CD4-positive, alpha-beta T cell (primary cell): ENCODE measurements at regions not wholly inside any gene's neighbourhood (a gene's known extent, or its start where the extent isn't known, plus 50 kb on each side); places are given as distances from the start of the nearest gene placed in this dataset.

Source experiments
- ATAC-seq: fragments of 200-7000 bp; cut with Tn5 transposase; one replicate; pipeline ENCODE4 v1.10.0; 2022; ENCODE audit warnings: mild to moderate bottlenecking; ENCODE audit not compliant: poor library complexity
- CTCF ChIA-PET: fragments of 350-600 bp; sonication (Branson Sonifier 250); formaldehyde crosslinking; loops from one replicate; lab custom pipeline; 2021; ENCODE audit warnings: antibody characterized with exemption, inconsistent platforms; lab: Charles Lee
- POLR2A ChIA-PET: fragments of 350-600 bp; sonication (Branson Sonifier 250); formaldehyde crosslinking; loops from one replicate; lab custom pipeline; 2021; ENCODE audit warnings: antibody characterized with exemption, inconsistent platforms; lab: Charles Lee
- DNase-seq, 14 experiments: peaks; one replicate each; pipeline ENCODE4 v3.0.0-alpha.2; 2013 to 2020; ENCODE audit warnings: mixed read lengths in 2 of 14
- H3K27ac ChIP-seq, 2 donors: one replicate each; pipeline versions ENCODE4 v1.5.1 to v1.7.0; 2013; ENCODE audit warnings: low read length in 2 of 2, low read depth in 1 of 2, mild to moderate bottlenecking in 1 of 2
- H3K27me3 ChIP-seq, 2 experiments: 1 replicate in 1 of 2; 2 replicates in 1 of 2; pipeline versions ENCODE4 v1.6.1 to v1.7.0; 2013; ENCODE audit warnings: low read length in 2 of 2, control low read depth in 1 of 2, mild to moderate bottlenecking in 1 of 2, moderate library complexity in 1 of 2; ENCODE audit not compliant: insufficient read depth in 2 of 2, control insufficient read depth in 1 of 2
- H3K36me3 ChIP-seq: one replicate; pipeline ENCODE4 v1.6.1; 2013; ENCODE audit warnings: low read length, control low read depth; ENCODE audit not compliant: insufficient read depth
- H3K4me1 ChIP-seq: one replicate; pipeline ENCODE4 v1.6.1; 2013; ENCODE audit warnings: low read length, control low read depth; ENCODE audit not compliant: insufficient read depth
- H3K4me3 ChIP-seq: one replicate; pipeline ENCODE4 v1.5.1; 2013; ENCODE audit warnings: mild to moderate bottlenecking, low read length, moderate library complexity
- H3K9me3 ChIP-seq, 2 experiments: 1 replicate in 1 of 2; 2 replicates in 1 of 2; pipeline versions ENCODE4 v1.6.1 to v1.7.0; 2013; ENCODE audit warnings: low read length in 2 of 2, mild to moderate bottlenecking in 2 of 2, control low read depth in 1 of 2, moderate library complexity in 1 of 2; ENCODE audit not compliant: control insufficient read depth in 1 of 2, insufficient read depth in 1 of 2
- H3K27ac Mint-ChIP-seq: one replicate; pipeline ENCODE4 v1.8.0; 2020; ENCODE audit warnings: mixed read lengths
- H3K27me3 Mint-ChIP-seq: one replicate; pipeline ENCODE4 v1.8.0; 2021; ENCODE audit warnings: mixed read lengths
- H3K36me3 Mint-ChIP-seq: one replicate; pipeline ENCODE4 v1.8.0; 2021; ENCODE audit warnings: low read depth, mixed read lengths
- H3K4me1 Mint-ChIP-seq: one replicate; pipeline ENCODE4 v1.8.0; 2021; ENCODE audit warnings: low read depth, mixed read lengths
- H3K4me3 Mint-ChIP-seq: one replicate; pipeline ENCODE4 v1.8.0; 2020; ENCODE audit warnings: mild to moderate bottlenecking, mixed read lengths
- H3K9me3 Mint-ChIP-seq: one replicate; pipeline ENCODE4 v1.8.0; 2020; ENCODE audit warnings: mixed read lengths
- intact Hi-C, 2 experiments: fragments of 100-400 bp; cut with DNase I in 1 of 2; cut with micrococcal nuclease in 1 of 2; formaldehyde crosslinking; loops; one replicate each; pipeline versions ENCODE4 v1.15.1 to v1.9.0; 2023 to 2025; cut with DNase I, micrococcal nuclease
- TF ChIP-seq, protein P1 (sequence below): fragments of 200-600 bp; IDR thresholded peaks from one replicate; pipeline ENCODE4 v1.8.0; 2022; ENCODE audit warnings: antibody characterized with exemption, mild to moderate bottlenecking

DNA sequence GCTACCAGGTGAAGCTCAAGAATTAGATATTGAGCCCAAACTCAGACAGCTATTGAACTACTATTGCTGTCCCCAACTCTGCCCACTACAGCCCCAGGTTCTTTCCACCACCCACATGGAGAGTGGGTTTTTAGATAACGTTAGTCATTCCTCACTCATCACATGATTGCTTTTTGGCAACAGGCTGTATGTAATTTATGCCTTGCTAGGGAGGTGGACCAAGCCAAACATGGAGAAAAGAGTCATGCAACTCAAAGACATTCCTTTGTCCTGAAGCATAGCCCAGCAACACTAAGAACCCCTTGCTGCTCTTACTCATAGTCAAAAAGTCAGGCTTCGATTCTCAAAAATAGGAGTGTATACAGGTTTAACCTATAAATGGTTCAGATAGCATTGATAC, 275.9 kb upstream of the VCX3A start:
- Mint-ChIP-seq H3K27ac (no peak overlapping the region), H3K9me3 (no peaks in the 10 kb centered on the region), H3K4me1 (no peaks in the 10 kb centered on the region), H3K27me3 (no peaks in the 10 kb centered on the region), H3K36me3 (no peaks in the 10 kb centered on the region), H3K4me3 (no peak overlapping the region)
- no peaks in the 10 kb centered on the region for H3K36me3 ChIP-seq
- intact Hi-C loops = no loop called here
- ChIA-PET POLR2A (no interaction called here), CTCF (no interaction called here)
- no peaks in the 10 kb centered on the region for H3K27me3 ChIP-seq
- H3K4me3 ChIP-seq = no peak overlapping the region
- H3K4me1 ChIP-seq = no peaks in the 10 kb centered on the region
- H3K9me3 ChIP-seq = no peaks in the 10 kb centered on the region
- TF ChIP-seq, protein P1, sequence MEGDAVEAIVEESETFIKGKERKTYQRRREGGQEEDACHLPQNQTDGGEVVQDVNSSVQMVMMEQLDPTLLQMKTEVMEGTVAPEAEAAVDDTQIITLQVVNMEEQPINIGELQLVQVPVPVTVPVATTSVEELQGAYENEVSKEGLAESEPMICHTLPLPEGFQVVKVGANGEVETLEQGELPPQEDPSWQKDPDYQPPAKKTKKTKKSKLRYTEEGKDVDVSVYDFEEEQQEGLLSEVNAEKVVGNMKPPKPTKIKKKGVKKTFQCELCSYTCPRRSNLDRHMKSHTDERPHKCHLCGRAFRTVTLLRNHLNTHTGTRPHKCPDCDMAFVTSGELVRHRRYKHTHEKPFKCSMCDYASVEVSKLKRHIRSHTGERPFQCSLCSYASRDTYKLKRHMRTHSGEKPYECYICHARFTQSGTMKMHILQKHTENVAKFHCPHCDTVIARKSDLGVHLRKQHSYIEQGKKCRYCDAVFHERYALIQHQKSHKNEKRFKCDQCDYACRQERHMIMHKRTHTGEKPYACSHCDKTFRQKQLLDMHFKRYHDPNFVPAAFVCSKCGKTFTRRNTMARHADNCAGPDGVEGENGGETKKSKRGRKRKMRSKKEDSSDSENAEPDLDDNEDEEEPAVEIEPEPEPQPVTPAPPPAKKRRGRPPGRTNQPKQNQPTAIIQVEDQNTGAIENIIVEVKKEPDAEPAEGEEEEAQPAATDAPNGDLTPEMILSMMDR = no peak
- H3K27ac ChIP-seq = no peak overlapping the region
- ATAC-seq (no peak), DNase-seq (no peak)

DNA sequence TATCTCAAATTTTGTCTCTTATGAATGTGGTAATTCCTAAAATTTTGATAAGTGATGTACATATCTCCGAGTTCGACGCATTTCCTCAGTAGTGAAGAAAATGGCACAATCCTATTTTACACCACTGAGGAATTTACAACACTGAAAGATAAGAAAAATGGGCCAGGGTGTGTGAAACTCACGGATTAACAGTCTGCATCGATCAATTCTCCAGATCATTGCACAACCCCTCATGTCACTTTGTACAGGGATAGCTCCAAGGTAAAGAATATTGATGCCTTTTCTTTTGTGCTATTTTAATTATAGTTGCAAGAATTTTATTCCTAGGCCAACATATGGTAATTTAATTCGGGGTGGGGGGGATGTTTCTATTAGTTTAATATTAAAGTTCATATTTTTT, 268.7 kb upstream of the VCX3A start:
- no peaks in the 10 kb centered on the region for H3K4me1 ChIP-seq
- H3K36me3 ChIP-seq = no peaks in the 10 kb centered on the region
- ATAC-seq (no peak), DNase-seq (no peak)
- H3K27me3 ChIP-seq = no peaks in the 10 kb centered on the region
- H3K27me3 Mint-ChIP-seq = no peaks in the 10 kb centered on the region
- H3K4me3 ChIP-seq = no peak overlapping the region
- intact Hi-C loops = loop anchor here in 1 of 2 experiments (5.0 kb wide), 1 partner anchor 279 kb away; no protein-coding TSS in a partner anchor
- no peaks in the 10 kb centered on the region for H3K9me3 ChIP-seq
- no peaks in the 10 kb centered on the region for H3K9me3 Mint-ChIP-seq
- no peaks in the 10 kb centered on the region for H3K36me3 Mint-ChIP-seq
- H3K4me1 Mint-ChIP-seq = no peaks in the 10 kb centered on the region
- CTCF ChIA-PET = no interaction called here
- H3K27ac Mint-ChIP-seq = no peak overlapping the region
- no peak overlapping the region for H3K4me3 Mint-ChIP-seq
- no peak overlapping the region for H3K27ac ChIP-seq
- TF ChIP-seq, protein P1 = no peak
- POLR2A ChIA-PET = no interaction called here

DNA sequence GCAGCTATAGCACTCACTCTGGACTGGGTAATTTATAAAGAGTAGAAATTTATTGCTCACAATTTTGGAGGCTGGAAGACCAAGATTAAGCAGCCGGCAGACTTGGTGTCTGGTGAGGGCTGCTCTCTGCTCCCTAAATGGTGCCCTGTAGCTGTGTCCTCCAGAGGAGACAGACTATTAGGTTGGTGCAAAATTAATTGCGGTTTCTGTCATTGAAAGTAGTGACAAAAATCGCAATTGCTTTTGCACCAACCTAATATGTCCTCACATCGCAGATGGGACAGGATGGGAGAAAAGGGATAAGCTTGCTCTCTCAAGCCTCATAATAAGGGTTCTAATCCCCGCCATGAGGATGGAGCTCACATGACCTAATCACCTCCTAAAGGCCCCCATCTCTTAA, 258.1 kb upstream of the VCX3A start:
- Mint-ChIP-seq H3K36me3 (no peaks in the 10 kb centered on the region), H3K4me3 (no peak overlapping the region), H3K9me3 (no peaks in the 10 kb centered on the region), H3K27ac (no peak overlapping the region), H3K4me1 (no peaks in the 10 kb centered on the region), H3K27me3 (no peaks in the 10 kb centered on the region)
- no peaks in the 10 kb centered on the region for H3K27me3 ChIP-seq
- ChIA-PET POLR2A (no interaction called here), CTCF (no interaction called here)
- no peak overlapping the region for H3K4me3 ChIP-seq
- intact Hi-C loops = no loop called here
- no peaks in the 10 kb centered on the region for H3K36me3 ChIP-seq
- DNase-seq (no peak), ATAC-seq (no peak)
- no peaks in the 10 kb centered on the region for H3K4me1 ChIP-seq
- TF ChIP-seq, protein P1 = no peak
- H3K9me3 ChIP-seq = no peaks in the 10 kb centered on the region
- no peak overlapping the region for H3K27ac ChIP-seq
